HCT116 (cell line): ENCODE measurements at regions not wholly inside any gene's neighbourhood (a gene's known extent, or its start where the extent isn't known, plus 50 kb on each side); places are given as distances from the start of the nearest gene placed in this dataset.

ENCODE experiments used
- ATAC-seq: fragments of 200-7000 bp; cut with Tn5 transposase; 2 replicates; pipeline ENCODE4 v1.9.1; 2020; ENCODE audit warnings: mild to moderate bottlenecking, moderate library complexity
- BruUV-seq: library from RNA; stranded (reverse); fragments of 400-500 nt; replicated peaks from 2 replicates; lab custom pipeline; 2021; lab: Mats Ljungman, UMichigan
- CTCF ChIA-PET: fragments of 300-600 bp; sonication (Branson Sonifier 250); formaldehyde crosslinking; loops from one replicate; lab custom pipeline; 2021; ENCODE audit warnings: antibody characterized with exemption; lab: Charles Lee
- POLR2A ChIA-PET: fragments of 300-600, 350-600 bp; sonication (Branson Sonifier 250); formaldehyde crosslinking; loops from one replicate; lab custom pipeline; 2021; ENCODE audit warnings: antibody characterized with exemption; lab: Charles Lee
- RAD21 ChIA-PET, 2 experiments: fragments of 300-600 bp; sonication (Branson Sonifier 250); formaldehyde crosslinking; loops; one replicate each; lab custom pipeline; 2023; ENCODE audit warnings: low total read pairs in 2 of 2; ENCODE audit not compliant: uncharacterized antibody in 2 of 2, unreplicated experiment in 2 of 2, low non-redundant PET in 1 of 2; lab: Charles Lee
- DNase-seq: peaks from one replicate; pipeline ENCODE4 v3.0.0-alpha.2; 2010; ENCODE audit warnings: low read depth, low spot score
- H2AFZ ChIP-seq: fragments of 200-600 bp; shearing (Covaris generic), sonication (generic); 2 replicates; pipeline ENCODE4 v1.6.1; 2017; ENCODE audit warnings: low read depth, mixed run types, mixed read lengths, antibody characterized with exemption, low read length; ENCODE audit not compliant: poor library complexity, severe bottlenecking
- H3K27ac ChIP-seq: 2 replicates; pipeline ENCODE4 v1.5.1; 2012; ENCODE audit warnings: low read depth, low read length
- H3K27me3 ChIP-seq: fragments of 200-600 bp; sonication (generic); 2 replicates; pipeline ENCODE4 v1.6.1; 2016; ENCODE audit warnings: mixed run types, low read length, mixed read lengths; ENCODE audit not compliant: insufficient read depth
- H3K36me3 ChIP-seq, 2 experiments: fragments of 200-500 bp in 1 of 2; fragments of 200-600 bp in 1 of 2; sonication (Bioruptor generic) in 1 of 2; sonication (generic) in 1 of 2; 2 replicates each; pipeline versions ENCODE4 v1.5.1 to v1.6.1; 2014 to 2016; ENCODE audit warnings: low read length in 2 of 2, inconsistent platforms in 1 of 2, mixed read lengths in 1 of 2, mixed run types in 1 of 2; ENCODE audit not compliant: insufficient read depth in 2 of 2, control insufficient read depth in 1 of 2
- H3K4me1 ChIP-seq, 2 experiments: fragments of 200-600 bp in 1 of 2; sonication (generic) in 1 of 2; 2 replicates each; pipeline versions ENCODE4 v1.5.1 to v1.6.1; 2012 to 2017; ENCODE audit warnings: low read length in 2 of 2, inconsistent platforms in 1 of 2, mild to moderate bottlenecking in 1 of 2, mixed read lengths in 1 of 2, mixed run types in 1 of 2, moderate library complexity in 1 of 2; ENCODE audit not compliant: insufficient read depth in 2 of 2, control insufficient read depth in 1 of 2
- H3K4me2 ChIP-seq: fragments of 200-600 bp; sonication (generic); 2 replicates; pipeline ENCODE4 v1.6.1; 2017; ENCODE audit warnings: mixed run types, low read length, mixed read lengths
- H3K4me3 ChIP-seq, 2 experiments: fragments of 200-600 bp in 1 of 2; sonication (generic) in 1 of 2; replicated peaks in 1 of 2; 2 replicates each; pipeline ENCODE4 v1.5.1; 2011 to 2016; ENCODE audit warnings: low read length in 2 of 2, control low read depth in 1 of 2, low read depth in 1 of 2, mild to moderate bottlenecking in 1 of 2, mixed read lengths in 1 of 2, mixed run types in 1 of 2
- H3K79me2 ChIP-seq: fragments of 200-600 bp; sonication (generic); 2 replicates; pipeline ENCODE4 v1.6.1; 2017; ENCODE audit warnings: mild to moderate bottlenecking, mixed run types, low read length, moderate library complexity, mixed read lengths; ENCODE audit not compliant: insufficient read depth
- H3K9ac ChIP-seq: fragments of 200-600 bp; sonication (generic); 2 replicates; pipeline ENCODE4 v1.6.1; 2016; ENCODE audit warnings: low read length, mixed read lengths
- H3K9me2 ChIP-seq: fragments of 200-600 bp; sonication (generic), shearing (Covaris generic); 2 replicates; pipeline ENCODE4 v1.6.1; 2017; ENCODE audit warnings: mixed run types, mild to moderate bottlenecking, moderate library complexity; ENCODE audit not compliant: insufficient read depth
- H3K9me3 ChIP-seq, 2 experiments: fragments of 200-500 bp in 1 of 2; fragments of 200-600 bp in 1 of 2; sonication (Bioruptor generic) in 1 of 2; sonication (generic) in 1 of 2; 2 replicates each; pipeline ENCODE4 v1.6.1; 2014 to 2017; ENCODE audit warnings: low read length in 2 of 2, mixed read lengths in 2 of 2, inconsistent platforms in 1 of 2, low read depth in 1 of 2, mild to moderate bottlenecking in 1 of 2, mixed run types in 1 of 2, moderate library complexity in 1 of 2; ENCODE audit not compliant: control insufficient read depth in 1 of 2, insufficient read depth in 1 of 2
- H4K20me1 ChIP-seq: fragments of 200-600 bp; sonication (generic), shearing (Covaris generic); 2 replicates; pipeline ENCODE4 v1.6.1; 2017; ENCODE audit warnings: mixed run types, mild to moderate bottlenecking, moderate library complexity; ENCODE audit not compliant: insufficient read depth
- CEBPB ChIP-seq: IDR thresholded peaks from 2 replicates; pipeline ENCODE4 v1.6.1; 2012; ENCODE audit warnings: low read depth
- EZH2 ChIP-seq: fragments of 200-600 bp; sonication (generic); IDR thresholded peaks from 2 replicates; pipeline ENCODE4 v1.6.1; 2017; ENCODE audit warnings: antibody characterized with exemption, mixed run types
- EZH2phosphoT487 ChIP-seq: fragments of 200-600 bp; IDR thresholded peaks from 2 replicates; pipeline ENCODE4 v1.6.1; 2018; ENCODE audit warnings: antibody characterized with exemption, borderline replicate concordance
- FOSL1 ChIP-seq: IDR thresholded peaks from 2 replicates; pipeline ENCODE4 v1.6.1; 2012; ENCODE audit warnings: low read depth
- POLR2AphosphoS5 ChIP-seq: IDR thresholded peaks from 2 replicates; pipeline ENCODE4 v1.6.1; 2011; ENCODE audit warnings: mild to moderate bottlenecking, low read depth, low read length, moderate library complexity
- RAD21 ChIP-seq: IDR thresholded peaks from 2 replicates; pipeline ENCODE4 v1.6.1; 2012; ENCODE audit warnings: low read depth, mild to moderate bottlenecking
- SP1 ChIP-seq: IDR thresholded peaks from 2 replicates; pipeline ENCODE4 v1.6.1; 2012; ENCODE audit warnings: low read depth
- SRF ChIP-seq: IDR thresholded peaks from 2 replicates; pipeline ENCODE4 v1.6.1; 2012; ENCODE audit warnings: low read depth
- TCF7L2 ChIP-seq: IDR thresholded peaks from 2 replicates; pipeline ENCODE4 v1.7.0; 2011; ENCODE audit warnings: borderline replicate concordance, inconsistent platforms; ENCODE audit not compliant: insufficient read depth, insufficient read length; ENCODE audit errors: extremely low read depth
- YY1 ChIP-seq: IDR thresholded peaks from 2 replicates; pipeline ENCODE4 v1.6.1; 2011; ENCODE audit warnings: low read length, low read depth, moderate library complexity, mild to moderate bottlenecking; ENCODE audit not compliant: insufficient replicate concordance; ENCODE audit errors: extremely low read depth
- ZBTB33 ChIP-seq: IDR thresholded peaks from 2 replicates; pipeline ENCODE4 v1.6.1; 2011; ENCODE audit warnings: mild to moderate bottlenecking, low read length, moderate library complexity; ENCODE audit not compliant: insufficient replicate concordance; ENCODE audit errors: extremely low read depth
- ZNF274 ChIP-seq: fragments of 200-500 bp; sonication (Bioruptor generic); IDR thresholded peaks from 2 replicates; pipeline ENCODE4 v1.6.1; 2014; ENCODE audit warnings: mild to moderate bottlenecking, low read depth, low read length, inconsistent platforms
- intact Hi-C: fragments of 100-400 bp; cut with micrococcal nuclease; formaldehyde crosslinking; loops from 2 replicates; pipeline ENCODE4 v1.10.0; 2022
- TF ChIP-seq, protein P1 (sequence below): IDR thresholded peaks from 2 replicates; pipeline ENCODE4 v1.6.1; 2012
- TF ChIP-seq, protein P2 (sequence below), 3 experiments: fragments of 200-600 bp in 1 of 3; sonication (generic) in 1 of 3; IDR thresholded peaks in 2 of 3; conservative IDR thresholded peaks in 1 of 3; 2 replicates each; pipeline ENCODE4 v1.5.1; 2012 to 2017; ENCODE audit warnings: low read depth in 2 of 3, low read length in 2 of 3, antibody characterized with exemption in 1 of 3, borderline replicate concordance in 1 of 3, control low read depth in 1 of 3, mild to moderate bottlenecking in 1 of 3, mixed read lengths in 1 of 3, mixed run types in 1 of 3, moderate library complexity in 1 of 3; ENCODE audit not compliant: insufficient read depth in 1 of 3

DNA sequence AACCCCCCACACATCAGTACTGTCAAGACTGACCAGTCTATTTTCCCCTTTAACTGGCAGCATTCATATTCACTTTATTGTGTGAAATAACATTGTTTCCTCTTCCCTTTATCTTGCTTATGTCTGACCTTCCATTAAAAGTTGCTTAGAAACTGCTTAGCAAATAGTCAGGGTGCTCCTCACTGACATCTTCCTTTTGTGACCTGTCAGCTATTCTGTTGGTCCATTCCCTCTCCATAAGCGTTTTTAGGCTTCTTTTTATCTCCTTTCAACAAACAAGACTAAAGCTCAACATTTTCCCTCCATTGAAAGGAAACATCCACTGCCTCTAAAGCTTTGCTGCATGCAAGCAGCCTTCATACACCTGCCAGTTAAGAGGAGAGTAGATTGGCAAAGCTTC, 147.7 kb upstream of the VGLL2 start:
- Histone ChIP-seq H3K36me3 (no peaks in the 10 kb centered on the region), H2AFZ (no peak overlapping the region), H3K9ac (no peak overlapping the region), H3K9me3 (no peaks in the 10 kb centered on the region), H3K79me2 (no peaks in the 10 kb centered on the region), H3K9me2 (no peaks in the 10 kb centered on the region), H3K4me1 (no peaks in the 10 kb centered on the region), H3K27ac (no peak overlapping the region), H3K27me3 (no peaks in the 10 kb centered on the region), H3K4me2 (no peak overlapping the region), H4K20me1 (no peaks in the 10 kb centered on the region), H3K4me3 (no peak overlapping the region)
- CTCF ChIA-PET, result no interaction called here
- TF ChIP-seq, protein P1, sequence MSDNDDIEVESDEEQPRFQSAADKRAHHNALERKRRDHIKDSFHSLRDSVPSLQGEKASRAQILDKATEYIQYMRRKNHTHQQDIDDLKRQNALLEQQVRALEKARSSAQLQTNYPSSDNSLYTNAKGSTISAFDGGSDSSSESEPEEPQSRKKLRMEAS, result no peak
- no peak for TF ChIP-seq SP1
- TF ChIP-seq, protein P2, sequence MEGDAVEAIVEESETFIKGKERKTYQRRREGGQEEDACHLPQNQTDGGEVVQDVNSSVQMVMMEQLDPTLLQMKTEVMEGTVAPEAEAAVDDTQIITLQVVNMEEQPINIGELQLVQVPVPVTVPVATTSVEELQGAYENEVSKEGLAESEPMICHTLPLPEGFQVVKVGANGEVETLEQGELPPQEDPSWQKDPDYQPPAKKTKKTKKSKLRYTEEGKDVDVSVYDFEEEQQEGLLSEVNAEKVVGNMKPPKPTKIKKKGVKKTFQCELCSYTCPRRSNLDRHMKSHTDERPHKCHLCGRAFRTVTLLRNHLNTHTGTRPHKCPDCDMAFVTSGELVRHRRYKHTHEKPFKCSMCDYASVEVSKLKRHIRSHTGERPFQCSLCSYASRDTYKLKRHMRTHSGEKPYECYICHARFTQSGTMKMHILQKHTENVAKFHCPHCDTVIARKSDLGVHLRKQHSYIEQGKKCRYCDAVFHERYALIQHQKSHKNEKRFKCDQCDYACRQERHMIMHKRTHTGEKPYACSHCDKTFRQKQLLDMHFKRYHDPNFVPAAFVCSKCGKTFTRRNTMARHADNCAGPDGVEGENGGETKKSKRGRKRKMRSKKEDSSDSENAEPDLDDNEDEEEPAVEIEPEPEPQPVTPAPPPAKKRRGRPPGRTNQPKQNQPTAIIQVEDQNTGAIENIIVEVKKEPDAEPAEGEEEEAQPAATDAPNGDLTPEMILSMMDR (IDR thresholded peaks at IDR 0.05 in 2 of 3, conservative IDR thresholded peaks at IDR 0.05 in 1 of 3; ENCODE audit: borderline replicate concordance in 1 of 3, insufficient read depth in 1 of 3, low read depth in 2 of 3, low read length in 2 of 3), result no peak
- no peak for TF ChIP-seq CEBPB
- TF ChIP-seq EZH2, result no peak
- DNase-seq, result no peak
- no peak for ATAC-seq
- POLR2A ChIA-PET, result no interaction called here
- RAD21 ChIA-PET, result no interaction called here
- intact Hi-C loops, result no loop called here
- no TSS peak for BruUV-seq

GRCh38 chr6:117118490-117118889, 146.9 kb upstream of the VGLL2 start:
- POLR2A ChIA-PET, result no interaction called here
- TF ChIP-seq TCF7L2 (no peak), EZH2phosphoT487 (no peak), YY1 (no peak), RAD21 (no peak), FOSL1 (no peak), ZNF274 (no peak), ZBTB33 (no peak), POLR2AphosphoS5 (no peak), SRF (no peak)
- TF ChIP-seq, protein P2 (IDR thresholded peaks at IDR 0.05 in 2 of 3, conservative IDR thresholded peaks at IDR 0.05 in 1 of 3; ENCODE audit: borderline replicate concordance in 1 of 3, insufficient read depth in 1 of 3, low read depth in 2 of 3, low read length in 2 of 3), result no peak

More at GRCh38 chr6:117118490-117118889, 146.9 kb upstream of the VGLL2 start:
- Histone ChIP-seq H3K27ac (no peak overlapping the region), H3K4me3 (no peak overlapping the region), H3K36me3 (no peaks in the 10 kb centered on the region), H3K9me2 (no peaks in the 10 kb centered on the region), H3K4me1 (no peaks in the 10 kb centered on the region), H3K4me2 (no peak overlapping the region), H2AFZ (no peak overlapping the region), H3K9me3 (no peaks in the 10 kb centered on the region), H3K27me3 (no peaks in the 10 kb centered on the region), H4K20me1 (no peaks in the 10 kb centered on the region), H3K9ac (no peak overlapping the region), H3K79me2 (no peaks in the 10 kb centered on the region)
- no TSS peak for BruUV-seq
- no peak for DNase-seq
- ChIA-PET RAD21 (no interaction called here), CTCF (no interaction called here)
- intact Hi-C loops, result no loop called here
- no peak for ATAC-seq
